ENCODE measurements at regions not wholly inside any gene's neighbourhood (a gene's known extent, or its start where the extent isn't known, plus 50 kb on each side); places are given as distances from the start of the nearest gene placed in this dataset.

DNA sequence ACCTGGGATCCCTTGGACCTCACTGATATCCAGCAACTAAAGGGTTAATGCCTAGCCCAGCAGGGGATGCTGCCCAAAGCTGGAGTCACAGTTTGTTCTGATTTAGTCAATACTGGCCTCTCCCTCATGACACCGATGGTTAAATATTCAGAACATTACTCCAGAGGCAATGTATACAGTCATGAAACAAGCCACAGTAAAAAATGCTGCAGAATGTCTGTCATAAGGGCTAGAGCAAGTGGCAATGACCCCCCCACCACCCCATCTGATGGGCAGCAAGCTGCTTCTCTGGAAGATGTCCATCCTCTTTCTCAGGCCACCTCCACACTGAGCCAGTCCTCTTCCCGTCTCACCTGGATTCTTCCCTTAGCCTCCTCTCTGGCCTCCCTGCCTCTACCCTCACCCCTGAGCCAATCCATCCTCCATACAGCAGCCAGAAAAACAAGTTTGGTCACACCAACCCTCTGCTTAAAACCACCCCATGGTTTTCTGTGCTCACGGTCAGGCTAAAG, 99.0 kb upstream of the KCNG1 start:
- DNase-seq = no peak

- no peak for DNase-seq
Measured at GRCh38 chr20:51121272-51121671, 98.4 kb upstream of the KCNG1 start.

GRCh38 chr20:51120868-51121267, 98.0 kb upstream of the KCNG1 start:
- no peak for DNase-seq

DNA sequence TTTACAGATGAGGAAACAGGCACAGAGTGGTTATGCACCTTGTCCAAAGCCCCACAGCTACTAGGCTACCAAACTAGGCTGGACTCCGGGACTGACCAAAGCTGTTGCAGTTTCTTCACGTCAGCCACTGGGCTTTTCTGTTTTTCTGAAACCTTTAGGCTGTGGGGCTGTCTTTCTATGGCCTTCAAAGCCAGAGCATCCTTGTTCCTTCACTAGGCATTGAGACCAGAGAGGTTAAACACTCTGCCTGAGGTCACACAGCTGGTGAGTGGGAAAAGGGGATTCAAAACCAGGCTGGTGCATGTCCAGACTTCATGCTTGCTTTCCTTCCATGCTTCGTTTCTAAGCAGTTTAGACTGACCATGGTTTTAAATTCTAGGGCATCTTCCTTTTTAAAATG, 97.5 kb upstream of the KCNG1 start:
- DNase-seq = no peak

DNA sequence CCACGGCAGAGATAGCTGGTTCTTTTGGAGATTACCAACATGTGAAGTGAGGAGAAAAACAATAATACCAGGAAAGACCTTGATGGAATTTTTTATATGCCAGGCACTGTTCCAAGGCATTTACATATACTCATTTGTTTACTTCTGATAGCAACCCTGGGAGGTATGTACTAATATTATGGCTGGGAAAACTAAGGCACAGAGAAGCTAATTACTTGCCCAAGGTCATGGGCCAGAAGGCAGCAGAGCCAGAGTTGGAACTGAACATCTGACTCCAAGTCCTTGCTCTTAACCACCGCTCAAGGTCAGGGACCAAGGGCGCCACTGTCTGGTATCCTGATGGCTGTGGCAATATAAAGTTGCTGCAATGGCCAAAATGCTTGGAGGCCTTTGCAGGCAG, 97.0 kb upstream of the KCNG1 start:
- DNase-seq = no peak

- no peak for DNase-seq
Measured at GRCh38 chr20:51118985-51119527, 96.1 kb upstream of the KCNG1 start.

DNA sequence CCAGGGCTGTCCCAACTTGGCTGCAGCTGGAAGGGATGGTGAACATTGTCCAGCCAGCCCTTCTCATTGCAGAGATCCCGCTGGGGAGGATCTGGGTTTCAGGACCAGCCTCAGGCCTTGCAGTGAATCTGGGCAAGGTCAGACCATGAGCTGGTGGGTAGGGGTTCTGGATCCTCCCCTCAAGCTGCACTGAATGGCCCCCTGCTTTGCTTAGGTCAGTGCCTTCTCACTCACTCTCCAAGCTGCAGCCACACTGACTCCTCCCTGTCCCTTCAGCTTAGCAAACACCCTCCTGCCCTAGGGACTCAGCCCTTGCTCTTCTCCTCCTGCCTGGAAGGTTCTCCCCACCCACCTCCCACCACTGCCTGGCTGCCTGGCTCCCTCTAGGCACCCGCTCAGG, 95.3 kb upstream of the KCNG1 start:
- DNase-seq = peak; percentile 13

DNA sequence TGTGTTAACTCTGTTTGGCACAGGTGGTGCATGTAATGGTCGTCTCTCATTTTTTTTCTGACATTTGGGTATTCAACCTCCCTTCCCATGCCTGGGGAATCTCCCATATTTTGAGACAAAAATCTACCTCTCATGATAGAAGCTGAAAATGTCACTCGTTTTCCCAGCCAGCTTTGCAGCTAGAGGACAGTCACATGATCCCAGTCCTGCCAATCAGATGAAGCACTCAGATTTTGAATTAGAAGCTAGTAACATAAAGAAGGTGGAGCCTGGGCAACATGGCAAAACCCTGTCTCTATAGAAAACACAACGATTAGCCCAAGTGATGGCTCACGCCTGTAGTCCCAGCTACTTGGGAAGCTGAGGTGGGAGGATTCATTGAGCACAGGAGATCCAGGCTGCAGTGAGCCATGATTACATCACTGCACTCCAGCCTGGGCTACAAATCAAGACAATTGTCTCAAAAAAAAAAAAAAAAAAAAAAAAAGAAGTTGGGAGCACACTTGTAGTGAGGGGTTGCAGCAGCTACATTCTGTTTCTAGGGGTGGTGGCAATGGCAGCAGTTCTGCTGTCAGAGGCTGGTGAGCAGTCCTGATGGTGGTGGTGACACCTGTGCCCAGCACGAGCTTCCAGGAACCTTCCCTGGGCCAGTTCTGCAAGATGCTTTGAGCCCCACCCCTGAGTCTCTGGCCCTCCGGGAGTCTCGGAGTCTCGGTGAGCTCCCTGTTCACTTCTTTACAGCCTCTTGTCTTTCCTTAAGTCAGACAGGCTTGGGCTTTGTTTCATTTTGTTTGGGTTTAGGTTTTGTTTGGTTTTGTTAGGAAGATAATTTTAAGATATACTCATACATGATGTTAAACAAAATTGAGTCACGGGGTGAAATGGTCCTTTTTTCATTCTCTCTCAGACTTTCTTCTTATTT, 94.1 kb upstream of the KCNG1 start:
- DNase-seq = no peak

- DNase-seq = peak; percentile 20
Measured at GRCh38 chr20:51111290-51111689, 88.4 kb upstream of the KCNG1 start.

DNA sequence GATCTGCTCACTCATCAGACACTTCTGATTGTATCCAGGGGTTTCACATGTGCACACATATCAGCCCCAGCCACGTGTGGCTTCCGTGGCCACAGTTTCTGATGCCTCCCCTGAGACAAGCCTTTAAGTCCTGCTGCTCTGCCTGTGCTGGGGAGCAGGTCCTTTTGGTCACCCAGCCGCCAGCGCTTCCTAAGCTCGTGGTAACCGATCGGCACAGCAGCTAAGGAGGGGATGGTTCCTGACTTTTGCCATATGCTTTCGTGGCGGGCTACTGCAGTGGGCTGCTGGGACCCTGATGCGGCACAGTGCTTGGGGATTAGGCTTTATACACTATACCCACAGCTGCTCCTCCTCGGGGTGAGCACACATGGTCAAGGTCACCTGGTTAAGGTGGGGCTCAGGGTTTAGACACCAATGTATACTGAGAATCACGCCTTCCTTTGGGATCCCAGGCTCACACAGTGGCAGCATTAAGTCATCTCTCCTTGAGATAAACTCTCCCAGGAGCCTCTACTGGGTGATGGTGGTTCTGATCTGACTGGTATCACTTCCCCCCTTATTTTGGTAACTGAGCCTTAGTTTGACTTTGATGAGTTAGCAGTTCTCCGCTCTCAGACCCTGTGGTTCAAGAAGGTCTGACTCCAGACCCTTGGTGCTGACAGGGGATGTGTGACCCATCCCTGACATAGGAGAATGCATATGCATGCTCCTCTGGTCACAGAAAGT, 85.9 kb upstream of the KCNG1 start:
- DNase-seq = no peak

- DNase-seq = peak; percentile 10
Measured at GRCh38 chr20:51106011-51106410, 83.1 kb upstream of the KCNG1 start.

DNA sequence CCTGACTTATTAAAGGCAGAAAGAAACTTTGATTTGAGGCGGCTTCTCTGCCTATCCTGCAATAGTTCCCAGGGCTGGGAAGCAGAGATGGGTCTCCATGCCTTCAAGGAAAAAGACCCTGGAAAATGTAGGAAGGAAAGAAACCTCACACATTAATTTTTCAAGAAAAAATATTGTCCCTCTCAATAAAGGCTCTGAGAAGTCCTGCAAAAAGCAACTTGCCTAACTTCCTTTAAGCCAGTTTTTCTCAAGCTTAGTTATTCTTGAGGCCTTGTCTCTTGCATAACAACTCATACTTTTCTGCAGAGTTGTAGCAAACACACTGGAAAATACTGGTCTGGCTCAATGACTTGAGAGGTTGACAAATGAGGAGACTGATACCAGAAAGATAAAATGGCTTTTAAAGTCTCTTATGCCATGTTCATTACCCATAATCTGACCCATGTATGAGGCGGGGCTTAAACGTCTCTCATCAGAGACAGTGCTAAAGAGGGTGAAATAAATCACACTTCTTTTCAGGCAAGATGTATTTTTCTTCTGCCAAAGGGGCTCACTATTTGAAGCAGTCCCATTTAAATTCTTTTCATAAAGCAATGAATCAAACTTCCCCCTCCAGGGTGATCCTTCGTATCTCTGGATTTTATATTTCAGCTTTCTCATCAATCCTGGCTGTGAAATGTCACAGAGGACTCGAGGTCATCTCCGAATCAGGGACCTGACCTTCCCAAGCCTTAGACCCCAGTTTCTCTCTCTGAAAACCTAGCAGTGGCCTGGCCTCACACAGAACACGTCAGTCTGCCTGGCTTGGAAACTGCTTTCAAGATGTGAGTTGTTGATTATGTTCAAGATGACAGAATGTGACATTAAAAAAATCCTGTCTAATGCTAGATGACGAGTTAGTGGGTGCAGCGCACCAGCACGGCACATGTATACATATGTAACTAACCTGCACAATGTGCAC, 82.3 kb upstream of the KCNG1 start:
- DNase-seq = no peak

DNA sequence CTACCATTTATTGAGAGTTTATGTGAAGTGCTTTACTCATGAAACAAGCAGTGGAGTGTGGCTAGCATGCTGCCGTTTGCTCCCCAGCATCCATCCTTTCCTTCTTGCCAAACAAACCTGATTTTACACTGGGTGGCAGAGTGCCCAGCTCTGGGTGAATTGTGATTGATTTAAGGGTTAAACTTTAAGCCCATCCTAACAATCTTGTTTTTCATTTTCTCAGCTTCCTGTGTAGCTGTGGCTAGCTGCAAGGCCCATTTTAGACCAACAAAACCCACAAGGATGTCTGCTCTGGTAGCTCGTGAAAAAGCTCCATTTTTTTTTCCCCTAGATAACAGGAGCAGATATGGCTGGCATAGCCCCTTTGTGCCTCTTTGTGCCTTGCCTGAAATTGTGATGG, 77.7 kb upstream of the KCNG1 start:
- DNase-seq = no peak

DNA sequence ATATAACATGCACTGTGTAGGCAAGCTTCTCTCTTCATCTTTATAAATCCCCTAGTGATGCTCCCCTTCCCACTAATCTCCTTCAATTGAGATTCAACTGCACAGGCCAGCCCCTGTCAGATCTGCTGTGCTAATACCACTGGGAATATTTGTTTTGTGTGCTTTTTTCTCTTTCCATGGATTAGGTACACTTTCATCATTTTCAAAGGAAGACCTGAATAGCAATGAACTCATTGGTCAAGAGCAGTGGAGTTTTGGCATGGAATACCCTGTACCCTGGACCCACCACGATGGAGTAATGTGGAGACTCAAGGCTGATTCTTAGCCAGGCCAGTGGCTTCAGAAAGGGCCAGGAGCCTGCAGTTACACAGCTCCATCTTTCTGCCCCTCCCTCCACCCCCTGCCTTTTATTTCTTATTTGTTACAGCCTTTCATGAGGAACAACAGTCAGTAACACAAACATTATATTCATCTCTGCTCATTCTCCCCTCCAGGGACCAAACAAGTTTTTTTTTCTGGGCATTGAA, 75.4 kb upstream of the KCNG1 start:
- no peak for DNase-seq

GRCh38 chr20:51097351-51098120, 74.6 kb upstream of the KCNG1 start:
- no peak for DNase-seq

GRCh38 chr20:51096582-51097267, 73.8 kb upstream of the KCNG1 start:
- DNase-seq = no peak

GRCh38 chr20:51095633-51096521, 73.0 kb upstream of the KCNG1 start:
- peak; percentile 90 for DNase-seq

DNA sequence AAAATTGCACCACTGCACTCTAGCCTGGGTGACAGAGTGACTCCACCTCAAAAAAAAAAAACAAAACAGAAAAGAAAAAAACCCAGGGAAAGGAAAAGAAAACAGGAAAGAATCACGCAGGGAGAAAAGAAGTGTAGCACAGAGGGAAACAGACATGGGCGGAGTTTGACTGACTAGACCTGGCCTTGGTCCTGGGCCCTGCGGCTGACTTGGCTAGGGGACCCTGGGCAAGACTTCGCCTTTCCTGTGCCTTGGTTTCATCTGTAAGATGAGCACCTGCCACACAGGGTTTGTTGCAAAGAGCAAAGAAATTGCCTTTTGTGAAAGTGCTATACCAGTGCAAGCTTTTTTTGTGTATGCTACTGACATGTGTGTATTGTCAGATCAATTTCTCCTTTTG, 71.3 kb upstream of the KCNG1 start:
- peak; percentile 3 for DNase-seq

GRCh38 chr20:51093240-51093763, 70.4 kb upstream of the KCNG1 start:
- DNase-seq = no peak

Measured in NCI-H69 (cell line).